GM12878 (cell line): ENCODE measurements at regions not wholly inside any gene's neighbourhood (a gene's known extent, or its start where the extent isn't known, plus 50 kb on each side); places are given as distances from the start of the nearest gene placed in this dataset.

Source experiments
- ATAC-seq: fragments of 200-7000 bp; cut with Tn5 transposase; 3 replicates; pipeline ENCODE4 v1.9.1; 2020; ENCODE audit warnings: mild to moderate bottlenecking, moderate library complexity
- BruUV-seq: library from RNA; stranded (reverse); fragments of 400-500 nt; replicated peaks from 2 replicates; lab custom pipeline; 2021; lab: Mats Ljungman, UMichigan
- CTCF ChIA-PET: fragments of 300-600 bp; sonication (Branson Sonifier 250); formaldehyde crosslinking; extraction: SDS; loops from one replicate; lab custom pipeline; 2021; ENCODE audit warnings: inconsistent platforms; lab: Yijun Ruan, JAX
- POLR2A ChIA-PET: fragments of 350-600 bp; formaldehyde crosslinking; extraction: SDS; loops from one replicate; lab custom pipeline; 2021; ENCODE audit warnings: inconsistent platforms; lab: Charles Lee
- RAD21 ChIA-PET: fragments of 300-600 bp; sonication (Branson Sonifier 250); formaldehyde crosslinking; loops from one replicate; lab custom pipeline; 2023; ENCODE audit warnings: antibody characterized with exemption; ENCODE audit not compliant: unreplicated experiment; lab: Charles Lee
- SMC1A ChIA-PET: fragments of 300-600 bp; sonication (Branson Sonifier 250); formaldehyde crosslinking; loops from one replicate; lab custom pipeline; 2023; ENCODE audit not compliant: unreplicated experiment, uncharacterized antibody; lab: Charles Lee
- DNase-seq: peaks from one replicate; pipeline ENCODE4 v3.0.0-alpha.2; 2011; ENCODE audit warnings: low read depth, low spot score
- FAIRE-seq: peaks from 3 replicates; lab custom pipeline; 2011; peaks lifted over from hg19 to GRCh38; lab: Jason Lieb, UNC
- H2AFZ ChIP-seq: 2 replicates; pipeline ENCODE4 v1.6.0; 2011; ENCODE audit warnings: low read depth, low read length, control low read depth; ENCODE audit not compliant: control insufficient read depth
- H3K27ac ChIP-seq: 2 replicates; pipeline ENCODE4 v1.5.1; 2011; ENCODE audit warnings: control low read depth; ENCODE audit not compliant: control insufficient read depth, insufficient read depth
- H3K27me3 ChIP-seq, 2 experiments: replicated peaks in 1 of 2; 2 replicates each; pipeline versions ENCODE4 v1.6.0 to v1.6.1; 2011; ENCODE audit warnings: low read length in 1 of 2; ENCODE audit not compliant: control insufficient read depth in 2 of 2, insufficient read depth in 2 of 2
- H3K36me3 ChIP-seq, 2 experiments: 2 replicates each; pipeline ENCODE4 v1.5.1; 2011; ENCODE audit warnings: low read length in 1 of 2; ENCODE audit not compliant: control insufficient read depth in 2 of 2, insufficient read depth in 2 of 2
- H3K4me1 ChIP-seq: 2 replicates; pipeline ENCODE4 v1.6.1; 2011; ENCODE audit warnings: mild to moderate bottlenecking, low read length, moderate library complexity, mixed read lengths; ENCODE audit not compliant: control insufficient read depth, insufficient read depth
- H3K4me2 ChIP-seq: 2 replicates; pipeline ENCODE4 v1.6.0; 2011; ENCODE audit warnings: control low read depth; ENCODE audit not compliant: control insufficient read depth, insufficient read depth
- H3K4me3 ChIP-seq: fragments of 200-600 bp; sonication (generic); 2 replicates; pipeline ENCODE4 v1.5.1; 2016
- H3K79me2 ChIP-seq: 2 replicates; pipeline ENCODE4 v1.6.0; 2011; ENCODE audit warnings: low read length; ENCODE audit not compliant: control insufficient read depth, insufficient read depth
- H3K9ac ChIP-seq: 2 replicates; pipeline ENCODE4 v1.8.0; 2011; ENCODE audit warnings: low read length, control low read depth, mixed read lengths; ENCODE audit not compliant: control insufficient read depth, insufficient read depth
- H3K9me3 ChIP-seq: replicated peaks from 3 replicates; pipeline ENCODE4 v1.5.1; 2011; ENCODE audit warnings: mild to moderate bottlenecking, low read length; ENCODE audit not compliant: control insufficient read depth, insufficient read depth
- H4K20me1 ChIP-seq: 2 replicates; pipeline ENCODE4 v1.6.0; 2011; ENCODE audit not compliant: control insufficient read depth, insufficient read depth
- CEBPB ChIP-seq, 2 experiments: fragments of 150-350 bp in 1 of 2; IDR thresholded peaks; 2 replicates each; pipeline ENCODE4 v1.6.1; 2012 to 2014; ENCODE audit warnings: low read depth in 2 of 2, low read length in 2 of 2, borderline replicate concordance in 1 of 2, inconsistent platforms in 1 of 2
- CHD4 ChIP-seq: fragments of 200-600 bp; sonication (generic); IDR thresholded peaks from 2 replicates; pipeline ENCODE4 v1.6.1; 2016; ENCODE audit warnings: mild to moderate bottlenecking
- FOXK2 ChIP-seq: fragments of 450-650 bp; IDR thresholded peaks from 2 replicates; pipeline ENCODE4 v1.6.1; 2017; ENCODE audit warnings: mild to moderate bottlenecking, moderate library complexity
- KAT2A ChIP-seq: conservative IDR thresholded peaks from 2 replicates; pipeline ENCODE4 v1.6.1; 2011; ENCODE audit warnings: low read depth, low read length; ENCODE audit not compliant: control insufficient read depth
- MAX ChIP-seq: IDR thresholded peaks from 2 replicates; pipeline ENCODE4 v1.6.1; 2012; ENCODE audit warnings: low read depth, low read length, improper control_type of control experiment
- MLLT1 ChIP-seq: fragments of 450-650 bp; IDR thresholded peaks from 2 replicates; pipeline ENCODE4 v1.6.1; 2016; ENCODE audit warnings: mild to moderate bottlenecking
- NFIC ChIP-seq: IDR thresholded peaks from 2 replicates; pipeline ENCODE4 v1.6.1; 2012; ENCODE audit warnings: low read depth, mild to moderate bottlenecking, inconsistent platforms, low read length, moderate library complexity
- NRF1 ChIP-seq: conservative IDR thresholded peaks from 2 replicates; pipeline ENCODE4 v1.6.1; 2011; ENCODE audit warnings: mild to moderate bottlenecking, low read depth, low read length, improper control_type of control experiment
- POU2F2 ChIP-seq: IDR thresholded peaks from 3 replicates; pipeline ENCODE4 v1.6.1; 2011; ENCODE audit warnings: low read depth, mild to moderate bottlenecking, low read length, borderline replicate concordance
- RFX5 ChIP-seq: IDR thresholded peaks from 2 replicates; pipeline ENCODE4 v1.6.1; 2011; ENCODE audit warnings: low read depth, low read length, improper control_type of control experiment
- SMAD1 ChIP-seq: fragments of 450-650 bp; IDR thresholded peaks from 2 replicates; pipeline ENCODE4 v1.6.1; 2018; ENCODE audit warnings: mild to moderate bottlenecking, low read depth; ENCODE audit not compliant: partially characterized antibody
- SP1 ChIP-seq: IDR thresholded peaks from one replicate; pipeline ENCODE4 v1.6.1; 2011; ENCODE audit warnings: low read depth, low read length
- SRF ChIP-seq, 2 experiments: IDR thresholded peaks; 2 replicates each; pipeline ENCODE4 v1.6.1; 2011; ENCODE audit warnings: low read depth in 2 of 2, low read length in 2 of 2, mild to moderate bottlenecking in 1 of 2, moderate library complexity in 1 of 2
- STAT1 ChIP-seq: fragments of 450-650 bp; conservative IDR thresholded peaks from 2 replicates; pipeline ENCODE4 v1.6.1; 2014; ENCODE audit warnings: antibody characterized with exemption, mild to moderate bottlenecking
- ZBED1 ChIP-seq: IDR thresholded peaks from 2 replicates; pipeline ENCODE4 v1.6.1; 2016; ENCODE audit warnings: borderline replicate concordance
- ZNF274 ChIP-seq: IDR thresholded peaks from one replicate; pipeline ENCODE4 v1.8.0; 2011; ENCODE audit not compliant: insufficient read length, insufficient read depth
- WGBS: methylation state at CpG from one replicate; pipeline ENCODE4 v1.1.6; 2016; ENCODE audit warnings: low lambda C conversion rate; ENCODE audit not compliant: insufficient replicate concordance, insufficient coverage; ENCODE audit errors: missing lambda C conversion rate; 5-methylcytosine and 5-hydroxymethylcytosine counted together
- in situ Hi-C: fragments of 300-500 bp; cut with MboI; formaldehyde crosslinking; loops from 9 replicates; pipeline ENCODE4 v1.14.3; 2018; ENCODE audit warnings: mixed read lengths
- intact Hi-C: fragments of 100-400 bp; cut with micrococcal nuclease; formaldehyde crosslinking; loops from one replicate; pipeline ENCODE4 v1.14.2; 2022; ENCODE audit not compliant: unreplicated experiment
- TF ChIP-seq, protein P1 (sequence below): IDR thresholded peaks from 2 replicates; pipeline ENCODE4 v1.6.1; 2012; ENCODE audit warnings: low read length, inconsistent platforms

GRCh38 chr15:87129916-87130315, 1050.2 kb downstream of the AGBL1 start:
- DNase-seq (no peak), FAIRE-seq (no peak), ATAC-seq (no peak)
- no peaks in the 10 kb centered on the region for H3K36me3 ChIP-seq
- no peak overlapping the region for H3K4me2 ChIP-seq
- no peaks in the 10 kb centered on the region for H4K20me1 ChIP-seq
- in situ Hi-C loops (no loop called here), intact Hi-C loops (no loop called here)
- no peaks in the 10 kb centered on the region for H3K79me2 ChIP-seq
- TF ChIP-seq RFX5 = no peak
- no peak for TF ChIP-seq NRF1
- no peak for TF ChIP-seq SP1
- TF ChIP-seq, protein P1, sequence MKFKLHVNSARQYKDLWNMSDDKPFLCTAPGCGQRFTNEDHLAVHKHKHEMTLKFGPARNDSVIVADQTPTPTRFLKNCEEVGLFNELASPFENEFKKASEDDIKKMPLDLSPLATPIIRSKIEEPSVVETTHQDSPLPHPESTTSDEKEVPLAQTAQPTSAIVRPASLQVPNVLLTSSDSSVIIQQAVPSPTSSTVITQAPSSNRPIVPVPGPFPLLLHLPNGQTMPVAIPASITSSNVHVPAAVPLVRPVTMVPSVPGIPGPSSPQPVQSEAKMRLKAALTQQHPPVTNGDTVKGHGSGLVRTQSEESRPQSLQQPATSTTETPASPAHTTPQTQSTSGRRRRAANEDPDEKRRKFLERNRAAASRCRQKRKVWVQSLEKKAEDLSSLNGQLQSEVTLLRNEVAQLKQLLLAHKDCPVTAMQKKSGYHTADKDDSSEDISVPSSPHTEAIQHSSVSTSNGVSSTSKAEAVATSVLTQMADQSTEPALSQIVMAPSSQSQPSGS = no peak
- SMC1A ChIA-PET = no interaction called here
- H3K9ac ChIP-seq = no peak overlapping the region
- no peaks in the 10 kb centered on the region for H3K9me3 ChIP-seq
- BruUV-seq = no TSS peak
- H3K27me3 ChIP-seq = no peaks in the 10 kb centered on the region
- 0% methylated on average over 1 of the region's 1 CpG for WGBS
- RAD21 ChIA-PET = no interaction called here
- CTCF ChIA-PET = no interaction called here
- no peak overlapping the region for H2AFZ ChIP-seq
- POLR2A ChIA-PET = no interaction called here
- H3K4me1 ChIP-seq = no peaks in the 10 kb centered on the region
- no peak overlapping the region for H3K27ac ChIP-seq
- no peak overlapping the region for H3K4me3 ChIP-seq

- no peak for DNase-seq
- Histone ChIP-seq H2AFZ (no peak overlapping the region), H3K4me1 (no peaks in the 10 kb centered on the region), H3K27ac (no peak overlapping the region), H3K27me3 (no peaks in the 10 kb centered on the region), H4K20me1 (no peaks in the 10 kb centered on the region), H3K9me3 (no peaks in the 10 kb centered on the region), H3K36me3 (no peaks in the 10 kb centered on the region), H3K4me2 (no peak overlapping the region), H3K9ac (no peak overlapping the region), H3K79me2 (no peaks in the 10 kb centered on the region), H3K4me3 (no peak overlapping the region)
- intact Hi-C loops = no loop called here
- SMC1A ChIA-PET = no interaction called here
- no peak for ATAC-seq
- in situ Hi-C loops = no loop called here
- POLR2A ChIA-PET = no interaction called here
- WGBS = 57% methylated on average over 27 of the region's 27 CpGs
- CTCF ChIA-PET = no interaction called here
- BruUV-seq = no TSS peak
- RAD21 ChIA-PET = no interaction called here
- no peak for FAIRE-seq
- TF ChIP-seq MAX = no peak
- no peak for TF ChIP-seq ZNF274
- no peak for TF ChIP-seq CHD4
- TF ChIP-seq CEBPB (IDR thresholded peaks at IDR 0.05; ENCODE audit: borderline replicate concordance in 1 of 2, low read depth in 2 of 2, low read length in 2 of 2) = no peak
- TF ChIP-seq SRF (IDR thresholded peaks at IDR 0.05; ENCODE audit: low read depth in 2 of 2, low read length in 2 of 2) = no peak
- no peak for TF ChIP-seq MLLT1
- no peak for TF ChIP-seq ZBED1
- no peak for TF ChIP-seq KAT2A
- no peak for TF ChIP-seq POU2F2
- TF ChIP-seq NFIC = no peak
- TF ChIP-seq STAT1 = no peak
- TF ChIP-seq SMAD1 = no peak
- no peak for TF ChIP-seq SP1
- no peak for TF ChIP-seq FOXK2
Measured at GRCh38 chr15:87123676-87124382, 1044.2 kb downstream of the AGBL1 start.
